ENCODE measurements at regions not wholly inside any gene's neighbourhood (a gene's known extent, or its start where the extent isn't known, plus 50 kb on each side); places are given as distances from the start of the nearest gene placed in this dataset.

DNA sequence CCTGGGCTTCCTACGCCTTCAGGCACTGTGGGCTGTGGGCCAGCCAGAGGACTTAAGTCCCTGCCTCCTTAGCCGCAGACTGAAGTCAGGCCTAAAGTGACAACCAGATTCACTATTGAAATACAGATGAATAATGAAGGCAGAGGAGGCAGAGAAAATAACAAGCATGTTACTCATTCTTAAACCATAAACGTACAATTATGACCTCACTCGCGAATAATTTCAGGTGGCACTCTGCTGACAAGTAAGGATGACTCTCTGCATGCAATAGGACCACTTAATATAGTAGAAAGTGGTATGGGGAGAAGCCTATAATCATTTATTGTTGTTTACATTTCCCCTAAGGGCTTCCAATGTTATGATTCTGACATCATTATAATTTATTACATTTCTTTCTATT, 409.2 kb upstream of the FGF13 start:
- DNase-seq (ENCODE audit: low spot score): no peak

- no peak for DNase-seq (ENCODE audit: low spot score)
Measured at GRCh38 chrX:139113708-139114107, 402.2 kb upstream of the FGF13 start.

DNA sequence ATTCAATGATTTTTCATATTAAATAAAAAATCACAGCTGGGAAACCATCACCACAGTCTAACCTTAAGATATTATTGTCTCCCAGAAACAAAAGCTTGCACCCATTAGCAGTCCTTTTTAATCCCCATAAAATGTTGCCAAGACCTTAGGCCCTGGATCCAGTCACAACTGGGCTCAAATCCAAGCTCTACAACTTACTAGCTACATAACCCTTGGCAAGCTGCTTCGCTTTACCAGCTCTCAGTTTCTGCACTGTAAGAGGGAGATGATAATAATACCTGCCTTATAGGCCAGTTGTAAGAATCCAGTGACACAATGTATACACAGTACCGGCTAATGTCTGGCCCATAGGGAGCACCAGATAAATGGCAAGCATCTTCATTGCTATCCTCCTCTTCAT, 400.9 kb upstream of the FGF13 start:
- no peak for DNase-seq (ENCODE audit: low spot score)

DNA sequence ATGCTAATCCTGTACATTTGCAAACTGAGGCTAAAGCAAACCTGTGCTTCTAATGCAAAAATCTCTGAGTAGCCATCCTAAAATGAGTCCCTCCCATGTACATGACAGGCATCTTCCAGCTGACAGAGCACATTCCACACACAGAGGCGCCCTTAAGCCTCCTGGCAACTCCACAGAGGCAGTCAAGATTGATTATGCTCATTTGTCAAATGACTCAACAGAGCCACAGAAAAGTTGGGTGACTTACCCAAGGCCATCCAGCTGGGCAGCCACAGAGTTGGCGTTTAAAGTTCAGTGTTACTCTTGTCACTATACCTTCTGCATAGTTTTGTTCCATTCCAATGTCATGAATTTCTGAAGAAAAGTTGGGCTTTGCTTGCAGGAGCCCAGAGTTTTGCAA, 394.6 kb upstream of the FGF13 start:
- DNase-seq (ENCODE audit: low spot score): no peak

GRCh38 chrX:139094671-139095592, 383.4 kb upstream of the FGF13 start:
- no peak for DNase-seq (ENCODE audit: low spot score)

DNA sequence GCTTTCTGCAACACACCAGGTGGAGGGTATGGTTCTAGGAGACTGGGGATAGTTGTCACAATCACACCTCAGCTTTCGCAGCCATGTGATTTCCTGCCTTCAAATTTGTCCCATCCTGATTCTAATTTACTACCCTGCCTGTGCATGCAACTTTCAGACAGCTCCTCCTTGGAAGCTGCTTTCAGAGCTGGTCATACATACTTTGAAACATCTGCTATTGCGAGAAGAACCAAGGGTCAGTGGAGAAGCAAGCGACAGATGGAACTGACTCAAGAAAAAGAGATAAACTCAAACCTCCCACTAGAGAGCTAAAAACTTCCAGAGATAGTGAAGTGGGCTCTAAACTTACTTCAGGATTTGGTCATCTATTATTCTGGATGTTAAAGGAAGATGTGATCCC, 381.7 kb upstream of the FGF13 start:
- no peak for DNase-seq (ENCODE audit: low spot score)

GRCh38 chrX:139091878-139092277, 380.4 kb upstream of the FGF13 start:
- no peak for DNase-seq (ENCODE audit: low spot score)

DNA sequence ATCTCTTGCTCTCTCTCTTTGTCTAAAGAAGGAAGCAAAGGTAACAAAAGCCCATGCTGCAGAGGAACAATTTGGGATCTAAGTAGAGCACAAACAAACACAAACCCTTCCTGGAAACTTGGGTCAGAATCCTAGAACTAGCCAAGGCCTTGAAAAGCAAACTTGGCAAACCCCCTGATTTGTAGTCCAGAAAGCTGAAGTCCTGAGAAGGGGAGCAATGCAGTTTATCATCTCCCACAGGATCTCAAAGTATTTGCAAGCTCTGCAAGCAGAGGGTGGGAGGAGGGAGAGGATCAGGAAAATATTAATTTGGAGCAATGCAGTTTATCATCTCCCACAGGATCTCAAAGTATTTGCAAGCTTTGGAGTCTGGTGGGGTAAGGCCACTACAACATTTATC, 379.5 kb upstream of the FGF13 start:
- DNase-seq (ENCODE audit: low spot score): no peak

DNA sequence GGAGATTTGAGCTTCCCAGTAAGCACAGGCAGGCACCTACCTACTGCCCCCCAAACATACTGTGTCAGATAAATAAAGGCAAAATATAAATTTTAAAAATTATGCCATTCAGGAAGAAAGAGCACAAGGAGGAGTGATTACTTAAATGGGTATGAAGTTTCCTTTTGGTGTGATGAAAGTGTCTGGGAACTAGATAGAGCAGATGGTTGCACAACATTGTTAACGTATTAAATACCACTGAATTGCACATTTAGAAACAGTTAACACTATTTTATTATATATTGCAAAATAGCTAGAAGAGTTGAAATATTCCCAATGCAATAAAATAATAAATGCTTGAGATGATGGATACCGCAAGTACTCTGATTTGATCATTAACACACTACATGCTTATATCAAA, 374.7 kb upstream of the FGF13 start:
- no peak for DNase-seq (ENCODE audit: low spot score)

GRCh38 chrX:139085404-139085803, 373.9 kb upstream of the FGF13 start:
- no peak for DNase-seq (ENCODE audit: low spot score)

DNA sequence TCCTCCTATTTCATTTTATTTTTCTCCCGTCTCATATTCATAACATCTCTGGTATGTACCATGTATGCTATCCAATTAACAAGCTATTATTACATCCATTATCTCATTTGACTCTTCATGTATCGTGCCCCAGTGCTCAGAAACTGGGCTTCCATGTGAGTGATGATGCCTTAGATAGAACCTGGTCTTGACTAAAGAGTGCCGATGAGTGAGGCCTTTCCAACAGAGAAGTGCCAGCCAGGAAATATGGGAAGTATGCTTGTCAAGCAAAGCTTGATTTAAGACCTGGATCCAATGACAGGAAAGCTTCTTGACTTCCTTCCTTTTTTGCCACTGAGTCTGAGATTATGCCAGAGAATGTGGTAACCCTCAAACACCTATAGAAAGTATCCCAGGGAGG, 371.7 kb upstream of the FGF13 start:
- no peak for DNase-seq (ENCODE audit: low spot score)

DNA sequence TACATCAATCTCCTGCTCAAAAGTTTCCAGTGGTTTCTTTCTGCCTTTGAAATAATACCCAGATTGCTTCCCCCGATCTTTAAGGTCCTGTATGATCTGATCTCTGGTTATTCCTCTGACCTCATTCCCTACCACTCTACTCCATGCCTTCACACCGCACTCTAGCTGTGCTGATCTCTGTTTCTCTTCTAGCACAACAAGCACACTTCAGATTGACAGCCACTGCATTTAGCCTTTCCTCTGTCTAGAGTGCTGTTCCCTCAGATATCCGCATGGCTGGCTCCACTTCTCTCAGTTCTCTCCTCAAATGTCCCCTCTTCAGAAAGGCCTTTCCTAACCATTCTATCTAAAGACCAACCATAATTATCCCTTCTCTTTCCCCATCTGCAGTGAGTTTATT, 370.4 kb upstream of the FGF13 start:
- no peak for DNase-seq (ENCODE audit: low spot score)

DNA sequence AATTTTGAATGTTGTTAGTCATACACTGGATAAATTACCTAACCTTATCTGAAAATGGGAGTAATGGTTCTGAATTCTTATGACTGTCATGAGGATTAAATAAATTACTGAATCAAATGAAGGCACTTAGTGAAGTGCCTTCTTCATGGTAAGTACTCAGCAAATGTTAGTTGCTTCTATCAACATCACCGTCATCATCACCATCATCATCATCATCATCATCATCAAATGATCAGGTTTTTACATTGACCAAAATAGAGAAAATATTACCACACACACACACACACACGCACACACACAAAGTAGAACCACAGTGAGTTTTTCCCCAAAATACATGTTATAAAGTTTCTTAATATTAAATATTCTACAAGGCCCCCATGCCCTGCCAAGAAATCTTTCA, 368.3 kb upstream of the FGF13 start:
- DNase-seq (ENCODE audit: low spot score): no peak

DNA sequence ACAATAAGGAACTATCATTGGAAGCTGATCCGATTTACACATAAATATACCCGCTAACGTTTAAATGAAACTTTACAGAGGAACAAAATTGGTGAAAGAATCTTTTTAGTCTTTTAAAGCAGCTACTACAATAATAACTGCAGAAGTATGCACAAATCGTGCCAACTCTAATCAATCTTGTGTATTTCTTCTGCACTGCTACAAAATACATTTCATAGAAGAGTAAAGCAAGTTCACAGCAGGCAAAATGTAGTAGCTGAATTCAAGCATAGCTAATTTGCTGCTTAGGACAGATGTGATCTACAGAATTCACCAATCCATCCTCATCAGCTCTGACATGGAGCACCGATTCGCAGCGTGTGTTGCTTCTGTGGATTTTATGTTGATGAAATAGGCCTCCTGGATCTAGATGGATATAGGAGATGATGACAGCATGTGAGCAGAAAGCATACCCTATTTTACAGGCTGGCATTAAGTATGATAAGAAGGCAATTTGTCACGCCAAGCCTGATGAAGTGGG, 367.3 kb upstream of the FGF13 start:
- no peak for DNase-seq (ENCODE audit: low spot score)

DNA sequence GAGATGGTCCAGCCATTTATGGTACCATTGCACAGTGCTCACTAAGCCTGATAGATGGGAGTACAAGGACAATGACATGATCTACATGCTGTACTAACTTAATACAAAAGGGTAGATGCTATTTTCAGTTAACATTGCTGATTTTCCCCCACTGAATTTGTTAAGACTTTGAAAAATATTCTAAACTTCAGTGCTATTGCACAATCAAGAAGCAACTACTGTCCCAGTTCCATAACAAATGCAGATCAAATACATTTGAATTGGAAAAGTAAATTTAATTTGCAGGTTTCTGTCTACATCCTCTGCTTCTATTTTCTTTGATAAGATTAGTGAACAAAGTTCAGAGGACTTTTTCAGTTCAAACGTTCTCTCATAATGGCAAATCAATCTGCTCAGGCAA, 366.8 kb upstream of the FGF13 start:
- DNase-seq (ENCODE audit: low spot score): no peak

GRCh38 chrX:139077281-139078250, 366.0 kb upstream of the FGF13 start:
- DNase-seq (ENCODE audit: low spot score): no peak

GRCh38 chrX:139063364-139063763, 351.8 kb upstream of the FGF13 start:
- no peak for DNase-seq (ENCODE audit: low spot score)

GRCh38 chrX:139058831-139059495, 347.4 kb upstream of the FGF13 start:
- DNase-seq (ENCODE audit: low spot score): no peak

GRCh38 chrX:139052461-139052860, 340.9 kb upstream of the FGF13 start:
- DNase-seq (ENCODE audit: low spot score): no peak

- no peak for DNase-seq (ENCODE audit: low spot score)
Measured at GRCh38 chrX:139049465-139049864, 337.9 kb upstream of the FGF13 start.

GRCh38 chrX:139044680-139045079, 333.2 kb upstream of the FGF13 start:
- no peak for DNase-seq (ENCODE audit: low spot score)

GRCh38 chrX:139039041-139039440, 327.5 kb upstream of the FGF13 start:
- no peak for DNase-seq (ENCODE audit: low spot score)
